Mammary epithelial cell (primary cell): ENCODE measurements at regions not wholly inside any gene's neighbourhood (a gene's known extent, or its start where the extent isn't known, plus 50 kb on each side); places are given as distances from the start of the nearest gene placed in this dataset.

Source experiments
- EZH2 ChIP-seq: IDR thresholded peaks from 2 replicates; pipeline ENCODE4 v1.6.1; 2012; ENCODE audit warnings: low read length, inconsistent platforms, borderline replicate concordance
- TF ChIP-seq, protein P1 (sequence below), 2 donors: IDR thresholded peaks in 1 of 2; conservative IDR thresholded peaks in 1 of 2; 2 replicates each; pipeline ENCODE4 v1.5.1; 2011 to 2012; ENCODE audit warnings: inconsistent platforms in 2 of 2, low read length in 2 of 2, mild to moderate bottlenecking in 2 of 2, control low read depth in 1 of 2, low read depth in 1 of 2; ENCODE audit not compliant: insufficient read depth in 1 of 2; ENCODE audit errors: extremely low read depth in 1 of 2

DNA sequence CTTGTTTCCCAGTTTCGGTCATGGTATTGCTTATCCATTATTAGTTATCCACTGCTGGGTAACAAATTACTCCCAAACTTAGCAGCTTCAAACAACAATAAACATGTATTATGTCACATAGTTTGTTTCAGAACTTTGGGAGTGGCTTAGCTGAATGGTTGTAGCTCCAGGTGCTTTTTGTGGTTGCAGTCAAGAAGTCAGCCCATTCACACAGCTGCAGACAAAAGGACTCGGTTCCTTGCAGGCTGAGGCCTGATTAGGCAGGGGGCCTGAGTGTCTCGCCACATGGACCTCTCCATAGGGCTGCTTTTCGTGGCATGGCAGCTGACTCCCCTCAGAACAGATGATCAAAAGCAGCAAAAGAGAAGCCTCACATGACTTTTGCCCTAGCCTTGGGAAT lies 58.2 kb upstream of the ITGA4 start:
- TF ChIP-seq, protein P1, sequence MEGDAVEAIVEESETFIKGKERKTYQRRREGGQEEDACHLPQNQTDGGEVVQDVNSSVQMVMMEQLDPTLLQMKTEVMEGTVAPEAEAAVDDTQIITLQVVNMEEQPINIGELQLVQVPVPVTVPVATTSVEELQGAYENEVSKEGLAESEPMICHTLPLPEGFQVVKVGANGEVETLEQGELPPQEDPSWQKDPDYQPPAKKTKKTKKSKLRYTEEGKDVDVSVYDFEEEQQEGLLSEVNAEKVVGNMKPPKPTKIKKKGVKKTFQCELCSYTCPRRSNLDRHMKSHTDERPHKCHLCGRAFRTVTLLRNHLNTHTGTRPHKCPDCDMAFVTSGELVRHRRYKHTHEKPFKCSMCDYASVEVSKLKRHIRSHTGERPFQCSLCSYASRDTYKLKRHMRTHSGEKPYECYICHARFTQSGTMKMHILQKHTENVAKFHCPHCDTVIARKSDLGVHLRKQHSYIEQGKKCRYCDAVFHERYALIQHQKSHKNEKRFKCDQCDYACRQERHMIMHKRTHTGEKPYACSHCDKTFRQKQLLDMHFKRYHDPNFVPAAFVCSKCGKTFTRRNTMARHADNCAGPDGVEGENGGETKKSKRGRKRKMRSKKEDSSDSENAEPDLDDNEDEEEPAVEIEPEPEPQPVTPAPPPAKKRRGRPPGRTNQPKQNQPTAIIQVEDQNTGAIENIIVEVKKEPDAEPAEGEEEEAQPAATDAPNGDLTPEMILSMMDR (conservative IDR thresholded peaks at IDR 0.05 in 1 of 2, IDR thresholded peaks at IDR 0.05 in 1 of 2; ENCODE audit: extremely low read depth in 1 of 2, insufficient read depth in 1 of 2, low read depth in 1 of 2, low read length in 2 of 2): no peak
- TF ChIP-seq EZH2: no peak
